MCF 10A (cell line): ENCODE measurements at regions not wholly inside any gene's neighbourhood (a gene's known extent, or its start where the extent isn't known, plus 50 kb on each side); places are given as distances from the start of the nearest gene placed in this dataset.

Experiments used
- BruUV-seq: library from RNA; stranded (reverse); fragments of 400-500 nt; replicated peaks from 2 replicates; lab custom pipeline; 2021; lab: Mats Ljungman, UMichigan
- CTCF ChIA-PET: fragments of 300-600 bp; sonication (Branson Sonifier 250); formaldehyde crosslinking; extraction: SDS; loops from one replicate; lab custom pipeline; 2021; ENCODE audit warnings: antibody characterized with exemption, inconsistent platforms; lab: Yijun Ruan, JAX
- POLR2A ChIA-PET: fragments of 300-600, 350-650 bp; sonication (Branson Sonifier 250); formaldehyde crosslinking; extraction: SDS; loops from one replicate; lab custom pipeline; 2020; ENCODE audit warnings: antibody characterized with exemption, inconsistent platforms; lab: Yijun Ruan, JAX
- DNase-seq: peaks from one replicate; pipeline ENCODE4 v3.0.0-alpha.2; 2018; ENCODE audit not compliant: unreplicated experiment
- H3K27ac Mint-ChIP-seq: one replicate; pipeline ENCODE4 v1.8.0; 2022; ENCODE audit warnings: mild to moderate bottlenecking, low read depth, mixed read lengths; ENCODE audit not compliant: unreplicated experiment
- H3K27me3 Mint-ChIP-seq: one replicate; pipeline ENCODE4 v1.8.0; 2022; ENCODE audit warnings: mixed read lengths; ENCODE audit not compliant: insufficient read depth, unreplicated experiment
- H3K36me3 Mint-ChIP-seq: one replicate; pipeline ENCODE4 v1.8.0; 2022; ENCODE audit warnings: mild to moderate bottlenecking, moderate library complexity, mixed read lengths; ENCODE audit not compliant: insufficient read depth, unreplicated experiment
- H3K4me1 Mint-ChIP-seq: one replicate; pipeline ENCODE4 v1.8.0; 2022; ENCODE audit warnings: mixed read lengths; ENCODE audit not compliant: insufficient read depth, unreplicated experiment
- H3K4me3 Mint-ChIP-seq: one replicate; pipeline ENCODE4 v1.8.0; 2022; ENCODE audit warnings: mild to moderate bottlenecking, moderate library complexity, mixed read lengths; ENCODE audit not compliant: unreplicated experiment
- H3K9me3 Mint-ChIP-seq: one replicate; pipeline ENCODE4 v1.8.0; 2022; ENCODE audit warnings: mixed read lengths; ENCODE audit not compliant: unreplicated experiment
- intact Hi-C: fragments of 100-400 bp; cut with micrococcal nuclease; formaldehyde crosslinking; loops from 2 replicates; pipeline ENCODE4 v1.14.1; 2022
- TF ChIP-seq, protein P1 (sequence below): fragments of 200-600 bp; IDR thresholded peaks from one replicate; pipeline ENCODE4 v1.8.0; 2022; ENCODE audit warnings: antibody characterized with exemption, mild to moderate bottlenecking; ENCODE audit not compliant: unreplicated experiment

GRCh38 chr7:110204527-110204926, 886.4 kb upstream of the LRRN3 start:
- Mint-ChIP-seq H3K4me3 (no peak overlapping the region), H3K36me3 (no peaks in the 10 kb centered on the region), H3K27ac (no peak overlapping the region), H3K9me3 (peaks cover 7% of the 10 kb centered on the region), H3K4me1 (no peaks in the 10 kb centered on the region), H3K27me3 (no peaks in the 10 kb centered on the region)
- intact Hi-C loops: loop anchor here (1.0 kb wide), 1 partner anchor 360 kb away; no protein-coding TSS in a partner anchor
- TF ChIP-seq, protein P1, sequence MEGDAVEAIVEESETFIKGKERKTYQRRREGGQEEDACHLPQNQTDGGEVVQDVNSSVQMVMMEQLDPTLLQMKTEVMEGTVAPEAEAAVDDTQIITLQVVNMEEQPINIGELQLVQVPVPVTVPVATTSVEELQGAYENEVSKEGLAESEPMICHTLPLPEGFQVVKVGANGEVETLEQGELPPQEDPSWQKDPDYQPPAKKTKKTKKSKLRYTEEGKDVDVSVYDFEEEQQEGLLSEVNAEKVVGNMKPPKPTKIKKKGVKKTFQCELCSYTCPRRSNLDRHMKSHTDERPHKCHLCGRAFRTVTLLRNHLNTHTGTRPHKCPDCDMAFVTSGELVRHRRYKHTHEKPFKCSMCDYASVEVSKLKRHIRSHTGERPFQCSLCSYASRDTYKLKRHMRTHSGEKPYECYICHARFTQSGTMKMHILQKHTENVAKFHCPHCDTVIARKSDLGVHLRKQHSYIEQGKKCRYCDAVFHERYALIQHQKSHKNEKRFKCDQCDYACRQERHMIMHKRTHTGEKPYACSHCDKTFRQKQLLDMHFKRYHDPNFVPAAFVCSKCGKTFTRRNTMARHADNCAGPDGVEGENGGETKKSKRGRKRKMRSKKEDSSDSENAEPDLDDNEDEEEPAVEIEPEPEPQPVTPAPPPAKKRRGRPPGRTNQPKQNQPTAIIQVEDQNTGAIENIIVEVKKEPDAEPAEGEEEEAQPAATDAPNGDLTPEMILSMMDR: no peak
- CTCF ChIA-PET: interaction anchor here (0.7 kb wide), 2 partner anchors 120 to 1153 kb away, joined by 3 read pairs; no protein-coding TSS in a partner anchor
- peak; percentile 30 for DNase-seq
- POLR2A ChIA-PET: no interaction called here
- BruUV-seq: no TSS peak

DNA sequence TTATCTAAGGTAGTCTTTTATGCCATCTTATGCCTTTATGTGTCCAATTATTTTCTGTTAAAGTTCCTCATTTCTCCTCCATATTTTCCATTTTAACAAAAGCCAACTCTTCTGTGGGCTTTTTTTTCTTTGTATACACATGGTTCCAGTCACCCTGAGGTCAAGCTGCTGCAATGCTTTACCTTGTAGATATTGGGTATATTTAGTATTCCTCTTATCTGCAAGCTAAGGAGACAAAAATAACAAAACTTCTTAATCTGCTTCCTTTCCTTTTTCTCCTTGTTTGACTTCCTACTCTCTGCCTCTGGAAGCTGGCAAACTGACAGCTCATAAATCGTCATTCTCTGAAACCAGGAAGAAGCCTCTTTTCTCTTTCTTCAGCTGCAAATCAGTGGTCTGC, 885.0 kb upstream of the LRRN3 start:
- H3K4me1 Mint-ChIP-seq: no peaks in the 10 kb centered on the region
- peaks cover 7% of the 10 kb centered on the region for H3K9me3 Mint-ChIP-seq
- TF ChIP-seq, protein P1: no peak
- no TSS peak for BruUV-seq
- no peaks in the 10 kb centered on the region for H3K36me3 Mint-ChIP-seq
- CTCF ChIA-PET: interaction anchor here (0.6 kb wide), 1 partner anchor 1400 kb away, joined by 3 read pairs; no protein-coding TSS in a partner anchor
- no peak overlapping the region for H3K27ac Mint-ChIP-seq
- no peaks in the 10 kb centered on the region for H3K27me3 Mint-ChIP-seq
- no peak overlapping the region for H3K4me3 Mint-ChIP-seq
- intact Hi-C loops: no loop called here
- DNase-seq: no peak
- POLR2A ChIA-PET: no interaction called here

DNA sequence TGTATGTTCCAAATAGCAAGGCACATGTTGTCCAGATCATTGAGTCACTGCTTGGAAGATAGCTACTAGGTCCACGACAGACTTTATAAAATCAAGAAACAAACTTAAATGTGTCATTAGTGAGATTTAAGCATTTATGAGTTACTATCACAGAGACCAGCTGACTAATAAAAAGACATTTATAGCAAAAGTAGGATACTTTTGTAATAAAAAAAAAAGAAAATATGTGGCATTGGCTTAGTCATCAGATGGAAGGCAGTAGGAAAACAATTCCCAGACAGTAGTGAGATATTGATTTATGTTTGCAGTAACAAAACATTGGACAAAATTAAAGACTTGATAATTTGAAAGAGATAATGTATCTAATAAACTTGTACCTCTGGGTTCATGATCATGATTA, 881.0 kb upstream of the LRRN3 start:
- Mint-ChIP-seq H3K27me3 (no peaks in the 10 kb centered on the region), H3K36me3 (no peaks in the 10 kb centered on the region), H3K27ac (no peak overlapping the region), H3K4me1 (no peaks in the 10 kb centered on the region), H3K4me3 (no peak overlapping the region), H3K9me3 (peaks cover 8% of the 10 kb centered on the region)
- BruUV-seq: no TSS peak
- no peak for DNase-seq
- intact Hi-C loops: no loop called here
- POLR2A ChIA-PET: no interaction called here
- CTCF ChIA-PET: no interaction called here
- TF ChIP-seq, protein P1: no peak

DNA sequence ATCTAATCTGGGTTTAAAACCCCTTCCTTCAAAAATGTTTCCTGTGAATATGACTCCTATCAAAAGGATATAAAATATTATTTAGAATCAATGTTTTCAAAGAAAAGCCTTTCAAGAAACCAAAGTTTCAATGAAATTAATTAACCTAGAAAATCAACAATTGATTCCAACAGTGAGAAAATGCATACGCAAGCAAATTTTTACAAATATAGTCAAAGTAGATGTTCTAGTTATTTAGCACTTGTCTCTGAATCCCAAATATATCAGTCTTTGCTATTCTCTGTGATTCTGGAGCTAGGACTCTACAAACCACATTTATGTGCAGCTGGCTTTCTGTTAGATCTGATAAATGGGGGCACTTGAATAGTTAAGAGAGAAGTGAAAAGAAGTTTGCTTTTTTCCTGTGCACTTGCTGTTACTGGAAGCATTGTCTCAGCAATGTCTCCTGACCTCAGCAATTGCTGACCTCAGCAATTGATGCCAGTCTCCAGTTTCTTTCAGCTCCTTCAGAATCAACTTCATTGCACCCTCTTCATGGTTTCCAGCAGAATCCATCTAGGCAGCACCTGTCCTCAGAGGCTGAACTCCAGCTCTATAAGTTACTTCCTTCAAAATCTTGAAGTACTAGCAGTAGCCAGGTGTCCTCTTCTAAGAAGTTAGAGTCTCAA, 879.9 kb upstream of the LRRN3 start:
- DNase-seq: no peak
- Mint-ChIP-seq H3K36me3 (no peaks in the 10 kb centered on the region), H3K4me3 (no peak overlapping the region), H3K9me3 (peaks cover 8% of the 10 kb centered on the region), H3K4me1 (no peaks in the 10 kb centered on the region), H3K27me3 (no peaks in the 10 kb centered on the region), H3K27ac (no peak overlapping the region)
- ChIA-PET POLR2A (interaction anchor here (1.0 kb wide), 1 partner anchor 9 kb away, joined by 3 read pairs; no protein-coding TSS in a partner anchor), CTCF (no interaction called here)
- intact Hi-C loops: no loop called here
- TF ChIP-seq, protein P1: no peak
- no TSS peak for BruUV-seq
